GM23338 (cell line): ENCODE measurements at regions not wholly inside any gene's neighbourhood (a gene's known extent, or its start where the extent isn't known, plus 50 kb on each side); places are given as distances from the start of the nearest gene placed in this dataset.

Experiments used
- ATAC-seq: fragments of 200-7000 bp; cut with Tn5 transposase; 3 replicates; pipeline ENCODE4 v1.9.1; 2020
- DNase-seq: peaks from one replicate; pipeline ENCODE4 v3.0.0-alpha.2; 2015; ENCODE audit warnings: low spot score
- H2AFZ ChIP-seq: fragments of 200-600 bp; sonication (generic); 2 replicates; pipeline ENCODE4 v1.8.0; 2016; ENCODE audit warnings: antibody characterized with exemption, mild to moderate bottlenecking, moderate library complexity
- H3F3A ChIP-seq: fragments of 200-600 bp; sonication (generic); replicated peaks from 2 replicates; pipeline ENCODE4 v1.8.0; 2017; ENCODE audit warnings: antibody characterized with exemption, mixed run types, low read depth
- H3K27ac ChIP-seq: fragments of 200-600 bp; sonication (generic); 2 replicates; pipeline ENCODE4 v1.6.1; 2016; ENCODE audit warnings: low read depth
- H3K27me3 ChIP-seq: fragments of 200-600 bp; sonication (generic); 2 replicates; pipeline ENCODE4 v1.8.0; 2016; ENCODE audit warnings: mild to moderate bottlenecking, mixed run types, moderate library complexity; ENCODE audit not compliant: insufficient read depth
- H3K36me3 ChIP-seq: fragments of 200-600 bp; sonication (generic); 2 replicates; pipeline ENCODE4 v1.8.0; 2016; ENCODE audit warnings: mild to moderate bottlenecking; ENCODE audit not compliant: insufficient read depth
- H3K4me1 ChIP-seq: fragments of 200-600 bp; sonication (generic); 2 replicates; pipeline ENCODE4 v1.8.0; 2016; ENCODE audit warnings: mild to moderate bottlenecking, moderate library complexity; ENCODE audit not compliant: insufficient read depth
- H3K4me2 ChIP-seq: fragments of 200-600 bp; sonication (generic); 2 replicates; pipeline ENCODE4 v1.7.1; 2017; ENCODE audit warnings: mixed run types
- H3K4me3 ChIP-seq: fragments of 200-600 bp; sonication (generic); 2 replicates; pipeline ENCODE4 v1.6.1; 2016; ENCODE audit warnings: mixed run types
- H3K79me2 ChIP-seq: fragments of 200-600 bp; sonication (generic); replicated peaks from 2 replicates; pipeline ENCODE4 v1.8.0; 2017; ENCODE audit warnings: mild to moderate bottlenecking; ENCODE audit not compliant: insufficient read depth
- H3K9me2 ChIP-seq: fragments of 200-600 bp; sonication (generic); 2 replicates; pipeline ENCODE4 v1.8.0; 2017; ENCODE audit not compliant: insufficient read depth
- H4K20me1 ChIP-seq: fragments of 200-600 bp; sonication (generic); replicated peaks from 2 replicates; pipeline ENCODE4 v1.8.0; 2017; ENCODE audit warnings: mild to moderate bottlenecking; ENCODE audit not compliant: insufficient read depth
- H3K27ac Mint-ChIP-seq: 2 replicates; pipeline ENCODE4 v1.8.0; 2020; ENCODE audit warnings: inconsistent platforms, mild to moderate bottlenecking, moderate library complexity, mixed read lengths
- H3K27me3 Mint-ChIP-seq: 3 replicates; pipeline ENCODE4 v1.8.0; 2022; ENCODE audit warnings: low read depth, mild to moderate bottlenecking, moderate library complexity, mixed read lengths, inconsistent platforms; ENCODE audit not compliant: insufficient read depth, poor library complexity
- H3K36me3 Mint-ChIP-seq: 3 replicates; pipeline ENCODE4 v1.8.0; 2021; ENCODE audit warnings: low read depth, mild to moderate bottlenecking, inconsistent platforms, moderate library complexity, mixed read lengths
- H3K4me1 Mint-ChIP-seq: 3 replicates; pipeline ENCODE4 v1.8.0; 2020; ENCODE audit warnings: mild to moderate bottlenecking, inconsistent platforms, mixed read lengths
- H3K4me3 Mint-ChIP-seq: 3 replicates; pipeline ENCODE4 v1.8.0; 2021; ENCODE audit warnings: moderate library complexity, mild to moderate bottlenecking, inconsistent platforms, mixed read lengths
- H3K9me3 Mint-ChIP-seq: 3 replicates; pipeline ENCODE4 v1.8.0; 2020; ENCODE audit warnings: moderate library complexity, mild to moderate bottlenecking, inconsistent platforms, mixed read lengths
- CREB1 ChIP-seq: fragments of 250-450 bp; sonication (Bioruptor Pico); IDR thresholded peaks from 2 replicates; pipeline ENCODE4 v1.5.0; 2020; ENCODE audit warnings: low read depth, mild to moderate bottlenecking, moderate library complexity
- ETS1 ChIP-seq: IDR thresholded peaks from 2 replicates; pipeline ENCODE4 v1.6.1; 2016; ENCODE audit warnings: antibody characterized with exemption
- EZH2 ChIP-seq: fragments of 200-600 bp; sonication (generic); IDR thresholded peaks from one replicate; pipeline ENCODE4 v1.8.0; 2017; ENCODE audit warnings: antibody characterized with exemption, mild to moderate bottlenecking, low read depth; ENCODE audit not compliant: unreplicated experiment
- EZH2phosphoT487 ChIP-seq: fragments of 200-600 bp; sonication (generic); IDR thresholded peaks from one replicate; pipeline ENCODE4 v1.8.1; 2018; ENCODE audit warnings: antibody characterized with exemption; ENCODE audit not compliant: unreplicated experiment
- JUNB ChIP-seq: IDR thresholded peaks from one replicate; pipeline ENCODE4 v1.6.1; 2016; ENCODE audit warnings: antibody characterized with exemption; ENCODE audit not compliant: unreplicated experiment
- NANOG ChIP-seq: IDR thresholded peaks from 2 replicates; pipeline ENCODE4 v1.6.1; 2016; ENCODE audit warnings: antibody characterized with exemption, borderline replicate concordance
- POLR2AphosphoS5 ChIP-seq: IDR thresholded peaks from 2 replicates; pipeline ENCODE4 v1.6.1; 2016; ENCODE audit warnings: antibody characterized with exemption, low read depth
- STAT1 ChIP-seq: IDR thresholded peaks from one replicate; pipeline ENCODE4 v1.6.1; 2016; ENCODE audit warnings: antibody characterized with exemption; ENCODE audit not compliant: unreplicated experiment
- ZNF114 ChIP-seq: fragments of 250-450 bp; sonication (Bioruptor Pico); IDR thresholded peaks from 2 replicates; pipeline ENCODE4 v1.5.0; 2020; ENCODE audit warnings: mild to moderate bottlenecking, moderate library complexity
- ZNF331 ChIP-seq: fragments of 250-450 bp; sonication (Bioruptor Pico); IDR thresholded peaks from 2 replicates; pipeline ENCODE4 v1.5.0; 2020; ENCODE audit warnings: low read depth, mild to moderate bottlenecking, moderate library complexity
- TF ChIP-seq, protein P1 (sequence below): IDR thresholded peaks from one replicate; pipeline ENCODE4 v1.6.1; 2018; ENCODE audit warnings: antibody characterized with exemption; ENCODE audit not compliant: unreplicated experiment
- TF ChIP-seq, protein P2 (sequence below), 2 experiments: fragments of 200-600 bp in 1 of 2; sonication (generic) in 1 of 2; conservative IDR thresholded peaks; 2 replicates each; pipeline versions ENCODE4 v1.5.1 to v1.6.1; 2016 to 2017; ENCODE audit warnings: antibody characterized with exemption in 2 of 2, low read depth in 2 of 2, mild to moderate bottlenecking in 2 of 2, moderate library complexity in 1 of 2
- TF ChIP-seq, protein P3 (sequence below): fragments of 250-450 bp; sonication (Bioruptor Pico); IDR thresholded peaks from 2 replicates; pipeline ENCODE4 v1.5.0; 2020; ENCODE audit warnings: mild to moderate bottlenecking, moderate library complexity

DNA sequence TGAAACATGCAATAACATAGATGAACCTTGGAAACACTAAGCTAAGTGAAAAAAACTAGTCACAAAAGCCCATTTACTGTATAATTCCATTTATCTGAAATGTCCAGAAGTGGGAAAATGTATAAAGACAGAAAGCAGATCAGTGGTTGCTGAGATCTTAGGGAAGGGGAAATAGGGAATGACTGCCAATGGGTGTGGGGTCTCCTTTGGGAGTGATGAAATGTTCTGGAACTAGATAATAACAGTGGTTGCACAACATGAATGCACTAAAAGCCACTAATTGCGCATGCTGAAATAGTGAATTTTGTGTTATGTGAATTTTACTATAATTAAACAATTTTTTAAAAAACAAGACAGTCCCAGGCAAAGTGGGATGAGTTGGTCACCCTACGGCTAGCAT lies 472.8 kb downstream of the CCDC171 start:
- Histone ChIP-seq H3F3A (no peaks in the 10 kb centered on the region), H3K4me3 (no peak overlapping the region), H3K4me1 (peaks cover 3% of the 10 kb centered on the region; the same call in 1 of the 2 replicates), H3K36me3 (no peaks in the 10 kb centered on the region; the same call in 1 of the 2 replicates), H3K9me2 (peaks cover 13% of the 10 kb centered on the region; the same call in 1 of the 2 replicates), H4K20me1 (no peaks in the 10 kb centered on the region), H3K4me2 (no peak overlapping the region), H3K79me2 (no peaks in the 10 kb centered on the region), H3K27me3 (no peaks in the 10 kb centered on the region), H2AFZ (no peak overlapping the region), H3K27ac (no peak overlapping the region)
- Mint-ChIP-seq H3K9me3 (peaks cover 4% of the 10 kb centered on the region; the same call in 2 of the 3 replicates), H3K27me3 (no peaks in the 10 kb centered on the region), H3K4me3 (no peak overlapping the region), H3K27ac (no peak overlapping the region), H3K4me1 (peaks cover 8% of the 10 kb centered on the region; the same call in 2 of the 3 replicates), H3K36me3 (no peaks in the 10 kb centered on the region)
- DNase-seq: no peak
- ATAC-seq: no peak
- TF ChIP-seq ZNF114 (CRISPR knock-in tag) (no peak), ETS1 (no peak), EZH2phosphoT487 (no peak), POLR2AphosphoS5 (no peak), NANOG (no peak), EZH2 (no peak), ZNF331 (CRISPR knock-in tag) (no peak), CREB1 (CRISPR knock-in tag) (no peak), JUNB (no peak), STAT1 (no peak)
- TF ChIP-seq, protein P1, sequence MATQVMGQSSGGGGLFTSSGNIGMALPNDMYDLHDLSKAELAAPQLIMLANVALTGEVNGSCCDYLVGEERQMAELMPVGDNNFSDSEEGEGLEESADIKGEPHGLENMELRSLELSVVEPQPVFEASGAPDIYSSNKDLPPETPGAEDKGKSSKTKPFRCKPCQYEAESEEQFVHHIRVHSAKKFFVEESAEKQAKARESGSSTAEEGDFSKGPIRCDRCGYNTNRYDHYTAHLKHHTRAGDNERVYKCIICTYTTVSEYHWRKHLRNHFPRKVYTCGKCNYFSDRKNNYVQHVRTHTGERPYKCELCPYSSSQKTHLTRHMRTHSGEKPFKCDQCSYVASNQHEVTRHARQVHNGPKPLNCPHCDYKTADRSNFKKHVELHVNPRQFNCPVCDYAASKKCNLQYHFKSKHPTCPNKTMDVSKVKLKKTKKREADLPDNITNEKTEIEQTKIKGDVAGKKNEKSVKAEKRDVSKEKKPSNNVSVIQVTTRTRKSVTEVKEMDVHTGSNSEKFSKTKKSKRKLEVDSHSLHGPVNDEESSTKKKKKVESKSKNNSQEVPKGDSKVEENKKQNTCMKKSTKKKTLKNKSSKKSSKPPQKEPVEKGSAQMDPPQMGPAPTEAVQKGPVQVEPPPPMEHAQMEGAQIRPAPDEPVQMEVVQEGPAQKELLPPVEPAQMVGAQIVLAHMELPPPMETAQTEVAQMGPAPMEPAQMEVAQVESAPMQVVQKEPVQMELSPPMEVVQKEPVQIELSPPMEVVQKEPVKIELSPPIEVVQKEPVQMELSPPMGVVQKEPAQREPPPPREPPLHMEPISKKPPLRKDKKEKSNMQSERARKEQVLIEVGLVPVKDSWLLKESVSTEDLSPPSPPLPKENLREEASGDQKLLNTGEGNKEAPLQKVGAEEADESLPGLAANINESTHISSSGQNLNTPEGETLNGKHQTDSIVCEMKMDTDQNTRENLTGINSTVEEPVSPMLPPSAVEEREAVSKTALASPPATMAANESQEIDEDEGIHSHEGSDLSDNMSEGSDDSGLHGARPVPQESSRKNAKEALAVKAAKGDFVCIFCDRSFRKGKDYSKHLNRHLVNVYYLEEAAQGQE: no peak
- TF ChIP-seq, protein P2, sequence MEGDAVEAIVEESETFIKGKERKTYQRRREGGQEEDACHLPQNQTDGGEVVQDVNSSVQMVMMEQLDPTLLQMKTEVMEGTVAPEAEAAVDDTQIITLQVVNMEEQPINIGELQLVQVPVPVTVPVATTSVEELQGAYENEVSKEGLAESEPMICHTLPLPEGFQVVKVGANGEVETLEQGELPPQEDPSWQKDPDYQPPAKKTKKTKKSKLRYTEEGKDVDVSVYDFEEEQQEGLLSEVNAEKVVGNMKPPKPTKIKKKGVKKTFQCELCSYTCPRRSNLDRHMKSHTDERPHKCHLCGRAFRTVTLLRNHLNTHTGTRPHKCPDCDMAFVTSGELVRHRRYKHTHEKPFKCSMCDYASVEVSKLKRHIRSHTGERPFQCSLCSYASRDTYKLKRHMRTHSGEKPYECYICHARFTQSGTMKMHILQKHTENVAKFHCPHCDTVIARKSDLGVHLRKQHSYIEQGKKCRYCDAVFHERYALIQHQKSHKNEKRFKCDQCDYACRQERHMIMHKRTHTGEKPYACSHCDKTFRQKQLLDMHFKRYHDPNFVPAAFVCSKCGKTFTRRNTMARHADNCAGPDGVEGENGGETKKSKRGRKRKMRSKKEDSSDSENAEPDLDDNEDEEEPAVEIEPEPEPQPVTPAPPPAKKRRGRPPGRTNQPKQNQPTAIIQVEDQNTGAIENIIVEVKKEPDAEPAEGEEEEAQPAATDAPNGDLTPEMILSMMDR (conservative IDR thresholded peaks at IDR 0.05; ENCODE audit: low read depth in 2 of 2): no peak
- TF ChIP-seq, protein P3, sequence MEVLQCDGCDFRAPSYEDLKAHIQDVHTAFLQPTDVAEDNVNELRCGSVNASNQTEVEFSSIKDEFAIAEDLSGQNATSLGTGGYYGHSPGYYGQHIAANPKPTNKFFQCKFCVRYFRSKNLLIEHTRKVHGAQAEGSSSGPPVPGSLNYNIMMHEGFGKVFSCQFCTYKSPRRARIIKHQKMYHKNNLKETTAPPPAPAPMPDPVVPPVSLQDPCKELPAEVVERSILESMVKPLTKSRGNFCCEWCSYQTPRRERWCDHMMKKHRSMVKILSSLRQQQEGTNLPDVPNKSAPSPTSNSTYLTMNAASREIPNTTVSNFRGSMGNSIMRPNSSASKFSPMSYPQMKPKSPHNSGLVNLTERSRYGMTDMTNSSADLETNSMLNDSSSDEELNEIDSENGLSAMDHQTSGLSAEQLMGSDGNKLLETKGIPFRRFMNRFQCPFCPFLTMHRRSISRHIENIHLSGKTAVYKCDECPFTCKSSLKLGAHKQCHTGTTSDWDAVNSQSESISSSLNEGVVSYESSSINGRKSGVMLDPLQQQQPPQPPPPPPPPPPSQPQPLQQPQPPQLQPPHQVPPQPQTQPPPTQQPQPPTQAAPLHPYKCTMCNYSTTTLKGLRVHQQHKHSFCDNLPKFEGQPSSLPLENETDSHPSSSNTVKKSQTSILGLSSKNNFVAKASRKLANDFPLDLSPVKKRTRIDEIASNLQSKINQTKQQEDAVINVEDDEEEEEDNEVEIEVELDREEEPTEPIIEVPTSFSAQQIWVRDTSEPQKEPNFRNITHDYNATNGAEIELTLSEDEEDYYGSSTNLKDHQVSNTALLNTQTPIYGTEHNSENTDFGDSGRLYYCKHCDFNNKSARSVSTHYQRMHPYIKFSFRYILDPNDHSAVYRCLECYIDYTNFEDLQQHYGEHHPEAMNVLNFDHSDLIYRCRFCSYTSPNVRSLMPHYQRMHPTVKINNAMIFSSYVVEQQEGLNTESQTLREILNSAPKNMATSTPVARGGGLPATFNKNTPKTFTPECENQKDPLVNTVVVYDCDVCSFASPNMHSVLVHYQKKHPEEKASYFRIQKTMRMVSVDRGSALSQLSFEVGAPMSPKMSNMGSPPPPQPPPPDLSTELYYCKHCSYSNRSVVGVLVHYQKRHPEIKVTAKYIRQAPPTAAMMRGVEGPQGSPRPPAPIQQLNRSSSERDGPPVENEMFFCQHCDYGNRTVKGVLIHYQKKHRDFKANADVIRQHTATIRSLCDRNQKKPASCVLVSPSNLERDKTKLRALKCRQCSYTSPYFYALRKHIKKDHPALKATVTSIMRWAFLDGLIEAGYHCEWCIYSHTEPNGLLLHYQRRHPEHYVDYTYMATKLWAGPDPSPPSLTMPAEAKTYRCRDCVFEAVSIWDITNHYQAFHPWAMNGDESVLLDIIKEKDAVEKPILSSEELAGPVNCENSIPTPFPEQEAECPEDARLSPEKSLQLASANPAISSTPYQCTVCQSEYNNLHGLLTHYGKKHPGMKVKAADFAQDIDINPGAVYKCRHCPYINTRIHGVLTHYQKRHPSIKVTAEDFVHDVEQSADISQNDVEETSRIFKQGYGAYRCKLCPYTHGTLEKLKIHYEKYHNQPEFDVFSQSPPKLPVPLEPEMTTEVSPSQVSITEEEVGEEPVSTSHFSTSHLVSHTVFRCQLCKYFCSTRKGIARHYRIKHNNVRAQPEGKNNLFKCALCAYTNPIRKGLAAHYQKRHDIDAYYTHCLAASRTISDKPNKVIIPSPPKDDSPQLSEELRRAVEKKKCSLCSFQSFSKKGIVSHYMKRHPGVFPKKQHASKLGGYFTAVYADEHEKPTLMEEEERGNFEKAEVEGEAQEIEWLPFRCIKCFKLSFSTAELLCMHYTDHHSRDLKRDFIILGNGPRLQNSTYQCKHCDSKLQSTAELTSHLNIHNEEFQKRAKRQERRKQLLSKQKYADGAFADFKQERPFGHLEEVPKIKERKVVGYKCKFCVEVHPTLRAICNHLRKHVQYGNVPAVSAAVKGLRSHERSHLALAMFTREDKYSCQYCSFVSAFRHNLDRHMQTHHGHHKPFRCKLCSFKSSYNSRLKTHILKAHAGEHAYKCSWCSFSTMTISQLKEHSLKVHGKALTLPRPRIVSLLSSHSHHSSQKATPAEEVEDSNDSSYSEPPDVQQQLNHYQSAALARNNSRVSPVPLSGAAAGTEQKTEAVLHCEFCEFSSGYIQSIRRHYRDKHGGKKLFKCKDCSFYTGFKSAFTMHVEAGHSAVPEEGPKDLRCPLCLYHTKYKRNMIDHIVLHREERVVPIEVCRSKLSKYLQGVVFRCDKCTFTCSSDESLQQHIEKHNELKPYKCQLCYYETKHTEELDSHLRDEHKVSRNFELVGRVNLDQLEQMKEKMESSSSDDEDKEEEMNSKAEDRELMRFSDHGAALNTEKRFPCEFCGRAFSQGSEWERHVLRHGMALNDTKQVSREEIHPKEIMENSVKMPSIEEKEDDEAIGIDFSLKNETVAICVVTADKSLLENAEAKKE (CRISPR knock-in tag): no peak
